IPS-18a (cell line): ENCODE measurements at regions not wholly inside any gene's neighbourhood (a gene's known extent, or its start where the extent isn't known, plus 50 kb on each side); places are given as distances from the start of the nearest gene placed in this dataset.

Experiments
- H3K27ac ChIP-seq: one replicate; pipeline ENCODE4 v1.5.1; 2013; ENCODE audit warnings: low read length
- H3K27me3 ChIP-seq: one replicate; pipeline ENCODE4 v1.6.1; 2013; ENCODE audit warnings: mild to moderate bottlenecking, low read length; ENCODE audit not compliant: control insufficient read depth, insufficient read depth
- H3K36me3 ChIP-seq: one replicate; pipeline ENCODE4 v1.6.1; 2013; ENCODE audit warnings: low read depth, low read length; ENCODE audit not compliant: control insufficient read depth
- H3K4me1 ChIP-seq: one replicate; pipeline ENCODE4 v1.6.1; 2013; ENCODE audit warnings: low read depth, low read length; ENCODE audit not compliant: control insufficient read depth
- H3K4me3 ChIP-seq: one replicate; pipeline ENCODE4 v1.5.1; 2013; ENCODE audit warnings: low read length
- H3K9ac ChIP-seq: one replicate; pipeline ENCODE4 v1.6.1; 2013; ENCODE audit warnings: mild to moderate bottlenecking, low read length, moderate library complexity
- H3K9me3 ChIP-seq: one replicate; pipeline ENCODE4 v1.6.1; 2013; ENCODE audit warnings: low read depth, low read length; ENCODE audit not compliant: control insufficient read depth

DNA sequence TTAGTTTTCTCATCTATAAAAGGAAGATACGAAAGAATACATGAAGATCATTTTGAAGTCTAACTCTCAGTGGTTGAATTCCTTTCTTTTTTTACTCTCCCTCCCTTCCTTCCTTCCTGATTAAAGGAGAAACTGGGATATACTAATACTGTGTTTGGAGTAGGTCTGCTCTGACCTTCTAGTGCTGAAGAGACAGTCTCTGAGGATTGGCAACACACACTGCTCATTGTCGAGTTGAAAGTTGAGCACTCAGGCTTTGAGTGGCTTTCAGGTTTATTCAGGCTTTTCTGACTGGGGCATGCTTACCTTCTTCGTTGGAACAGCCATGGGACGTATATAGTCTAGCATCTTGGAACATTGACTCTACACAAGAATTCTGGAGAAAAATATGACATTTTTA is 86.9 kb upstream of the RPS23 start:
- no peak overlapping the region for H3K27ac ChIP-seq
- H3K36me3 ChIP-seq, result no peaks in the 10 kb centered on the region
- H3K4me1 ChIP-seq, result no peaks in the 10 kb centered on the region
- H3K4me3 ChIP-seq, result no peak overlapping the region
- no peak overlapping the region for H3K9ac ChIP-seq
- H3K9me3 ChIP-seq, result no peaks in the 10 kb centered on the region
- no peaks in the 10 kb centered on the region for H3K27me3 ChIP-seq

DNA sequence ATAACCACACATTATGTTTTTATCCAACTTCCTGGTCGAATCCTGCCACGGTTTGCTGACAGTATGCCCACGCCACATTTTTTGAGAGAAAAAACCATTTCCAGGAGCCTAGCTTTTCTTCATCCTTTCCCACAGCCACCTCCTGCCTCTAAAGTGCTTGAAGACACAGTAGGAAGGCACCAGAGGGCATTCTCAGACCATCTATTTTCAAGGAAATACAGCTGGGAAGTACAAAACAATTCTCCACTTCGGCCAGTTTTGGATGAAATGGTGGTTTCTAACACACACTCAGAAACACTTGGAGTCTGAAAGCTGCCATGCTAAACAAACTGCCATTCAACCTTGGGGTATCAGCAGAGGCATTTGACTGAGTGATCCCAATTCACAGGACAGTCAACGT is 86.3 kb upstream of the RPS23 start:
- no peaks in the 10 kb centered on the region for H3K9me3 ChIP-seq
- no peak overlapping the region for H3K9ac ChIP-seq
- H3K4me1 ChIP-seq, result no peaks in the 10 kb centered on the region
- no peak overlapping the region for H3K27ac ChIP-seq
- H3K4me3 ChIP-seq, result no peak overlapping the region
- no peaks in the 10 kb centered on the region for H3K27me3 ChIP-seq
- H3K36me3 ChIP-seq, result no peaks in the 10 kb centered on the region

- H3K4me3 ChIP-seq, result no peak overlapping the region
- H3K9ac ChIP-seq, result no peak overlapping the region
- no peaks in the 10 kb centered on the region for H3K9me3 ChIP-seq
- no peaks in the 10 kb centered on the region for H3K27me3 ChIP-seq
- H3K4me1 ChIP-seq, result no peaks in the 10 kb centered on the region
- H3K36me3 ChIP-seq, result no peaks in the 10 kb centered on the region
- no peak overlapping the region for H3K27ac ChIP-seq
Observed at GRCh38 chr5:82363524-82363923, 85.4 kb upstream of the RPS23 start.

DNA sequence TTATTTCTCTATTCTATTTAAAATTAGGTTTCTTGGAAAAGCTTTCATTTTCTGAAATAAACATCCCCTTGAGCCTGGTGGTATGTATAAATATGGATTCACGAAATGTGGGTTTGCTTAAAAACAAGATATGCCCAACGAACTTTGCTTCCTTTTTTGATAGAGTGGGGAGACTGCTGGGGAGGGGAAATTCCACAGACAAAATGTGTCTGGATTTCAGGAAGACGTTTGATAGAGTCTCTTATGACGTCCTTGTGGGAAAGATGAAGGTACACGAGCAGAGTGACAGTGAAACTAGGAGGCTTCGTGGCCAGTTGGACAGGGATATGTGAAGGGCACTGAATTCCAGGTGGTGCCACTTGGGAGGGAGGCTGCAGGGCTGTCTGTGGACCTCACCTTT is 84.5 kb upstream of the RPS23 start:
- Histone ChIP-seq H3K9me3 (no peaks in the 10 kb centered on the region), H3K36me3 (no peaks in the 10 kb centered on the region), H3K27ac (no peak overlapping the region), H3K4me3 (no peak overlapping the region), H3K4me1 (no peaks in the 10 kb centered on the region), H3K27me3 (no peaks in the 10 kb centered on the region), H3K9ac (no peak overlapping the region)

DNA sequence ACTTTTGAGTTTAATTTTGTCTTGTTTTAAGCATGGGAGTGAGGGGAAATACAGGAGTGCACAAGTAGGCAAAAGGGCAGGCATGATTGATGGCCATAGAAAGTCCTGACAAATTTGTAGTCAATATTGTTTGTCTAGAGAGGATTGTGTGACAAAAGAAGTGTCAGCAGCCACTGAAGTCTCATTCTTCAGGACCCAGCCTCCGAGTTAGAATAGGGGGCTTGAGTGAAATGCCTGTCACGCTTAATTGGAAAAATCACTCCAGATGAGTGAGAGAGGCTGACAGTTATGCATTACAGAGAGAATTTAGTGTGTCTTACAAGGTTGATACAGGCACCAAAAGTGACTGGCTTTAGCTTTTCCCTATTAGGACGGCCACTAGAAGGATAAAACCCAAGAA is 81.9 kb upstream of the RPS23 start:
- Histone ChIP-seq H3K36me3 (no peaks in the 10 kb centered on the region), H3K27ac (no peak overlapping the region), H3K9ac (no peak overlapping the region), H3K4me1 (no peaks in the 10 kb centered on the region), H3K9me3 (no peaks in the 10 kb centered on the region), H3K4me3 (no peak overlapping the region), H3K27me3 (no peaks in the 10 kb centered on the region)

DNA sequence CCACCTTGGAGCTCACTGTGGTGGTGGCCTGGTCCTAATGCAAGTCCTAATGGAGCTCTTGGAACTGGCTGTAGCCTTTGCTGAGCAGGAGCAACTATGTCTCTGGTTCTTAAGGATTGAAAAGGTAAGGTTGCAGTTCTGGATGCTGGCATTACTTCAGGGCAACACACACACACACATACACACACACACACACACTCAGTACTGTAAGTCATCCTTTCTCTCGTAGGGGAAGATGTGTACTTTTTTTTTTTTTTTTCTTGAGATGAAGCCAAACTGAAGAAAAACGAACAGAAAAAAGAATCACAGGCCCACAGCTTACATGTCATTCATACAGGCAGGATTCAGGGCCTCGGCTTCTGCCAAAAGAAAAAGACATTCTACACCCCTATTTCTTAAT is 81.1 kb upstream of the RPS23 start:
- H3K36me3 ChIP-seq, result no peaks in the 10 kb centered on the region
- no peak overlapping the region for H3K27ac ChIP-seq
- no peaks in the 10 kb centered on the region for H3K4me1 ChIP-seq
- no peak overlapping the region for H3K9ac ChIP-seq
- no peaks in the 10 kb centered on the region for H3K27me3 ChIP-seq
- H3K9me3 ChIP-seq, result no peaks in the 10 kb centered on the region
- H3K4me3 ChIP-seq, result no peak overlapping the region

GRCh38 chr5:82358457-82358856 is 80.3 kb upstream of the RPS23 start:
- no peaks in the 10 kb centered on the region for H3K4me1 ChIP-seq
- no peak overlapping the region for H3K9ac ChIP-seq
- H3K9me3 ChIP-seq, result no peaks in the 10 kb centered on the region
- H3K27ac ChIP-seq, result no peak overlapping the region
- no peaks in the 10 kb centered on the region for H3K27me3 ChIP-seq
- no peaks in the 10 kb centered on the region for H3K36me3 ChIP-seq
- no peak overlapping the region for H3K4me3 ChIP-seq

- Histone ChIP-seq H3K9ac (no peak overlapping the region), H3K27me3 (no peaks in the 10 kb centered on the region), H3K4me3 (no peak overlapping the region), H3K4me1 (no peaks in the 10 kb centered on the region), H3K9me3 (no peaks in the 10 kb centered on the region), H3K27ac (no peak overlapping the region), H3K36me3 (no peaks in the 10 kb centered on the region)
Observed at GRCh38 chr5:82356808-82357671, 78.9 kb upstream of the RPS23 start.

- no peak overlapping the region for H3K4me3 ChIP-seq
- H3K9me3 ChIP-seq, result no peaks in the 10 kb centered on the region
- H3K36me3 ChIP-seq, result no peaks in the 10 kb centered on the region
- H3K27me3 ChIP-seq, result no peaks in the 10 kb centered on the region
- no peaks in the 10 kb centered on the region for H3K4me1 ChIP-seq
- H3K9ac ChIP-seq, result no peak overlapping the region
- no peak overlapping the region for H3K27ac ChIP-seq
Observed at GRCh38 chr5:82356021-82356420, 77.9 kb upstream of the RPS23 start.

GRCh38 chr5:82355496-82355895 is 77.3 kb upstream of the RPS23 start:
- no peak overlapping the region for H3K4me3 ChIP-seq
- no peak overlapping the region for H3K27ac ChIP-seq
- H3K27me3 ChIP-seq, result no peaks in the 10 kb centered on the region
- no peaks in the 10 kb centered on the region for H3K36me3 ChIP-seq
- H3K9ac ChIP-seq, result no peak overlapping the region
- no peaks in the 10 kb centered on the region for H3K4me1 ChIP-seq
- no peaks in the 10 kb centered on the region for H3K9me3 ChIP-seq

GRCh38 chr5:82355053-82355452 is 76.9 kb upstream of the RPS23 start:
- Histone ChIP-seq H3K27me3 (no peaks in the 10 kb centered on the region), H3K9me3 (no peaks in the 10 kb centered on the region), H3K4me1 (no peaks in the 10 kb centered on the region), H3K4me3 (no peak overlapping the region), H3K36me3 (no peaks in the 10 kb centered on the region), H3K27ac (no peak overlapping the region), H3K9ac (no peak overlapping the region)

DNA sequence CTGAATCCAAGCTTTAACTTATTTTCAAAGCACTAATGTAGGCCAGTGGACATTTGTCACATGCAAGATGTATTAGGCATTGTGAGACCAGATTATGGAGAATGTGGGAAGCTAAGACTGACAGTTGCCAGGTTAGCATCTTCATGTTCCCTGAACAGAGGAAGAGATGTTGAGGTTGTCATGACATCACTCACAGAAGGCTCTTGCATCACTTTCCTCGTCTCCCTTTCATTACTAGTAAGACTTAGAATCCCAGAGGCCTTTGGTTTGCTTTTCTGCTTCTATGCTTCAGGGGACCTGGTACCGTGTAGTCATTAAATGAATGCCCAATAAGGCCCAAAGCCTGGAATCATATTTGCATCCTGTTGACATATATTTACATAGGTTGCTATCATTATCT is 76.4 kb upstream of the RPS23 start:
- Histone ChIP-seq H3K27ac (no peak overlapping the region), H3K9ac (no peak overlapping the region), H3K4me1 (no peaks in the 10 kb centered on the region), H3K4me3 (no peak overlapping the region), H3K9me3 (no peaks in the 10 kb centered on the region), H3K36me3 (no peaks in the 10 kb centered on the region), H3K27me3 (no peaks in the 10 kb centered on the region)
